Adrenal gland (tissue), 5 donors: ENCODE measurements at regions not wholly inside any gene's neighbourhood (a gene's known extent, or its start where the extent isn't known, plus 50 kb on each side); places are given as distances from the start of the nearest gene placed in this dataset.

ENCODE experiments used
- CTCF ChIP-seq, 6 experiments: fragments of 450-650 bp in 4 of 6; fragments of 200-600 bp in 2 of 6; sonication (generic) in 1 of 6; IDR thresholded peaks; 1 replicate in 5 of 6; 2 replicates in 1 of 6; pipeline versions ENCODE4 v1.5.1 to v1.8.0; 2016 to 2021; ENCODE audit warnings: antibody characterized with exemption in 6 of 6, mild to moderate bottlenecking in 2 of 6, moderate library complexity in 1 of 6
- POLR2A ChIP-seq, 2 donors: fragments of 450-650 bp; IDR thresholded peaks; one replicate each; pipeline ENCODE4 v1.6.1; 2017; ENCODE audit warnings: antibody characterized with exemption in 2 of 2, mild to moderate bottlenecking in 2 of 2, moderate library complexity in 1 of 2
- donor health status: DM: no; HTN: no; CAD: no.

GRCh38 chr10:120713573-120714205, 137.5 kb upstream of the WDR11 start:
- no peak for TF ChIP-seq CTCF (IDR thresholded peaks at IDR 0.05)
- no peak for TF ChIP-seq POLR2A (IDR thresholded peaks at IDR 0.05)
